ENCODE measurements at regions not wholly inside any gene's neighbourhood (a gene's known extent, or its start where the extent isn't known, plus 50 kb on each side); places are given as distances from the start of the nearest gene placed in this dataset.
A peak's percentile ranks its signal among the peaks of the same experiment; 100 is the strongest.

DNA sequence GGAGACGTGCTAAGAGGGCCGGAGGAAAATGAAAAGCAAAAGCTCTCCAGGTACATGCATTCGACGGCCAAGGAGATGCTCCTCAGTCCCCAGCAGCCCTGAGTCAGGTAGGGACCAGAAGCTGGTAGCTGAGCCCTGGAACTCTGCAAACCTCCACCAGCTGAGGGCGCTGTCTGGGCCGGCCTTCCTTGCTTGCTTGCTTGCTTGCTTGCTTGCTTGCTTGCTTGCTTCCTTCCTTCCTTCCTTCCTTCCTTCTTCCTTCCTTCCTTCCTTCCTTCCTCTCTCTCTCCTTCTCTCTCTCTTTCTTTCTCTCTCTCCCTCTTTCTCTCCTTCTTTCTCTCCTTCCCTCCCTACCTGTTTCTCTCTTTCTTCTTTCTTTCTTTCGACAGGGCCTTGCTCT, 94.6 kb upstream of the RASGRF1 start:
- DNase-seq, result peak; percentile 44

DNA sequence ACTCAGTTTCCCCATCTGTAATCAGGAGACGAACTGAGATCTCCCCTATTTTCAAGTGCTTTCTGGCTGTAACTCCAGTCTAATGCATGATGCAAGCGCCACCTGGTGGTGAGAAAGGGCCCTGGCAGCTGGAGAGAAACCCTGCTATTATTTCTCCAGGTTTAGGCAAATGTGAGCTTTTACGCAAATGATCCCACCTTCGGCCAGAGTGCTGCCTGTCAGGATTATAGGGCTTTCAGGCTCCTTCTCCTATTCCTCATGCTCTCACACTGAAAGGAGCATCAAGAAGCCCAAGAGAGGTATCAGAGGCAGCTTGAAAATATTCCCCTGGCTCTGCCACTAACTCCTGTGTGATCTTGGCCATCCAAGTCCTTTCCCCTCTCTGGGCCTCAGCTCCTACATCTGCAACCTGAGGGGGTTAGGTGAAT, 93.9 kb upstream of the RASGRF1 start:
- peak; percentile 66 for DNase-seq

DNA sequence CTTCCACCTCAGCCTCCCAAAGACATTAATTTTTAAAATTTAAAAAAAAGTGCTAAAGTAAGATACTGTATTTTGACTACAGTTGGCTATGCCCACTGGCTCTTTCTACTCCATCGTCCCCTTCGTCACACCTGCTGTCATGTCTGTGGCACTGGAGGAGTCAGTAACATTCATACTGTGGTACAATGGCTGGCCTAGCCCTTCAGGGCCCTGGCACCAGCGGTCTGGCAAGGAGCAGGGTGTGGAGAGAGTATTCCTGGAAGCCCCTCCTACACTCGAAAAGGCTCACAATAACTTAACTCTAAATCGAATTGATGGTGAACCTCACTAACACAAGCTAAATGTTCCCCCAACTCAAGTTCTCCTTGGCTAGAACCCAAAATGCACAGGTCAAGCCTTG, 89.7 kb upstream of the RASGRF1 start:
- DNase-seq, result no peak

DNA sequence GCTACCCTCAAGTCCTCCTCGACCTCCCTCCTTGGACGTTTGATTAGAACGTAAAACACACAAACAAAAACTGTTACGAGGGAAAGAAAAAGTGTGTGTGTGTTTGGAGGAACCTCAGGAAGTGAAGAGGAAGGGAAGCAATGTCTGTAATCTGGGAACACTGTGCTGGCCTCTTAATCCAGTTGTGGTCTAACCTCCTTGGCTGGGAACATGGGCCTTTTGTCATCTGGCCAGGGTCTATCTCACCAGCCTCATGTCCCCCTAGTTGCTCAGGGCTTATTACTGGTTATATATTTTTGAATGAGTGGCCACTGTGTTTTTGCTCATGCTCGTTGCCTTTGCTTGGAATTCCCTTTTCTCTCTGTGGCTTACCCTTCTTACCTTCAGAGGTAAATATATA, 89.0 kb upstream of the RASGRF1 start:
- DNase-seq, result no peak

DNA sequence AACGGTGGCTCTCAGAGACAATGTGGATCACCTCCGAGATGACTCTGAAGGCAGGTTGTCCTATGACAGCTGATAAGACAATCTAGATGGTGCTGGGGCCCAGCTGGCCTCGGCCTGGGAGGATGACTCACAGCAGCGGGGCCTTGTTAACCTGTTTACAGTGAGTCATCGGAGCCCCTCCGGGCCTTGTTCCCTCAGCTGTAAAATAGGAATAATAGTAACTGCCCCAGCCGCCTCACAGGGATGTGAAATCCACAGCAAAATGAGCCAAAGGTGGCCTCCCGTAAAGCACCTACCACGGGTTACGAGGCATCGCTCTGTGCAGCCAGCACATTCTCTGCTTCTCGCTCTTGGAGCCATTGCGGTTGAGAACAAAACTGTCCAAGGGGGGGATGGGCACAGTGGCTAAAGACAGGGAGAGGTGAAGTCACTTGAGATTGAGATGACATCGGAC, 88.6 kb upstream of the RASGRF1 start:
- no peak for DNase-seq

DNA sequence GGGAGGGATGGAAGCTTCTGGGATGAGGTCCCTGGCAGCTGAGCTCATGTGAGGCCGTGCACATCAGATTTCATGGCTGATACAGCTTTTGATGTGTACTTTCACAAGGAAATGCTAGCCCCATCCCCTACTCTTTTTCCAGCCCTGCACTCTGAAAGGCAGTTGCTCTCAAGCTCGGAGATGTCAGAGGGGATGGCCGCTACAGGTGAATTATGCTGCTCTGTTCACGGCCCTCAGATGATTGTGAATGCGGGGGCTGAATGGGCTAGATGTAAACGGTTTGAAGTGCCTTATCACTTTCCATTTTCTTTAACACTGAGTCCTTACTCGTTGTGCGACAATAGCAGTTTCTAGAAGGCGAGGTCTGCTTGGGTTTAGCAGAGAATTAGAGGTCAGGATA, 88.0 kb upstream of the RASGRF1 start:
- DNase-seq, result no peak

DNA sequence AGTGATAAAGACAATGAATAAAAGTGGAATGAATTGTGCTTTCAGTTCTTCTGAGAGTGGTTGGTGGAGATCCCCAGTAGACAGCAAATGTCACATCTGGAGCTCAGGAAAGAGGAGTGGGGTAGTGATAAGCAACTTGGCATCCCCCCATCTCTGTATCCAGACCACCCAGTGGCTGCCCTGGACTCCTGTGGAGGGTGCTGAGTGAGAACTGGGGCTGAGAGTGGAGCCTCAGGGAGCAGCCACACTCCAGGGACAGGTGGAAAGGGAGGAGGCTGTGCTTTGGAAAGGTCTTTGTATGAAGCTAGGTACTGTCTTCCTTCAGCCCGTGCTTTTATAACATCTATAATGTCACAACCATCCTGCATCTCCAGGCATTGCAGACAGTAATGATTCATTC, 85.6 kb upstream of the RASGRF1 start:
- DNase-seq, result no peak

DNA sequence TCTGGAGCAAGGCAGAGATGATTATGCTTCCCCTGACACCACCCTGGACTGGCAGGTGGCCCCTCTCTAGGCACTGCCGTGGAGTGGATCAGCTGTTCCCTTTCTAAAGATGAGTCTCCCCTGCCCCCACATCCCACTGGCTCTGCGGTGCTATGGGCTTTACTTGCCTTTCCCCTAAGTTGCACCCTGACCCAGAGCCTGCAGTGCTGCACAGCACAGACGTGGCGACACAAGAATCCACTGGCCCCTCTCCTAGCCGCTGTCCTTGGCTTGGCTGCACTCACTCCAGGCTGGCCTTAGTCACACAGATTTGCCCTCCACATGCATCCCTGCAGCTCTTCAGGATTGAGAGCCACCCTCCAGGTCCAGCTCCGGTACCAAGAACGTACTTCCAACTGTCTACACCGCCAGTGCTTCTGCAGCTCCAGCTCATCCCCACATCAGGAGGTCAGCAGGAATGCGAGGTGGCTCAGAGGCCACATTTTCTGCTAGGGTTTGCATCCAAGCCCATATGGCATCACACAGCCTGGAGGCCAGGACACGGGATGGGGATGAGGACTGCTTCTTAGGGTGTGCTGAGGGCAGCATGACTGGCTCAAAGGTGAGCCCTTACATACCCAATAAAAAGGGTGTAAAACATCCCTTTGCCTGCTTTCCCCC, 82.4 kb upstream of the RASGRF1 start:
- no peak for DNase-seq

DNA sequence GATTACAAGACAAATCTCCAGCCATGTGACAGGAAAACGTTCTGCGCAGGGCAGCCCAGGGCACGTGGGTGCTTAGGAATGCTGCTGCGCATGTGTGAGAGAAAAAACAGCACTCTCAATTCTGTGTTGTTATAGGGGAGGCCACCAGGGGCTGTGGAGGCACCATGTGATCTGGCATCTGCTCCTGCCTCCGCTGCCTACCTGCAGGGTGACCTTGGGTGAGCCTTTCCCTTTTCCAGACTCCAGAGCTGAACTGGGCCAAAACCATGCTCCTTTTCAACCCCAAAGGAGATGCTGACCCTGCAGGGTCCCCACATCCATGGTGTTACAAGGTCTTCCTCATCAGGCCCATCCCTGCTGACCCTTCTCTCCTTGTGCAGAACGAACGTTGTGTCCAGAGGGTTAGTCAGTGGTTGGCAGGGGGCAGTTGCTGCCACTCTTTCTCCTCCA, 81.5 kb upstream of the RASGRF1 start:
- DNase-seq, result no peak

DNA sequence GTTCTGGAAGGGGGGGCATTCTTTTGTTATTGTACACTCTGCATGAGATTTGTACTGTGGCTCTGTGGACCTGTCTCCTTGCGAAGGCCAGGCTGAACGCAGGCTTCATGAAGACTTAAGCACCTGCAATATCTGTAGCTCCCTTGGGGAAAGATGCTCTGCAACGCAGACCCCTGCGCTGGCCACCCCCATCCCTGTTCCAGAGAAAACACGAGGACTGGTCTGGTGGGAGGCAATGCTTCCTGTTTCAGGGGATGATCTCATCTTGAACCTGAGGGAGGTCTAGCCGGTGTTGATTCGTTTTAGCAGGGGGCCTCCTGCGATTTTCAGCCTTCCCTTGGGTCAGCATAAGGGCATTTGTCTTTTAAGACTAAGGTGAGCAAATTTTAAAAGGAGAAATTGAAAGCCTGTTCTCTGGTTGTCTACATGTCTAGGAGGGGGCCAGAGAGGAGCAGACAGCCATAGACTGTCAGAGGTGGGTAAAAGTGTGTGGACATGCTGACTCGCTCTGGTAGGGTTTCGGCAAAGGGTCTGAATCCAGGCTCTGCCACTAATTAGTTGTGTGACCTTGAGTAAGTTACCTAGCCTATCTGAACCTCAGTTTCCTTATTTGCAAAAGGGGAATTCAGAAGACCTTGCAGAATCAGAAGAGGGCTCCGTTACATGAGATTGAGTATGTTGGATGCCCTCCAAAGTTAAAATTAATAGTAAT, 80.9 kb upstream of the RASGRF1 start:
- no peak for DNase-seq

DNA sequence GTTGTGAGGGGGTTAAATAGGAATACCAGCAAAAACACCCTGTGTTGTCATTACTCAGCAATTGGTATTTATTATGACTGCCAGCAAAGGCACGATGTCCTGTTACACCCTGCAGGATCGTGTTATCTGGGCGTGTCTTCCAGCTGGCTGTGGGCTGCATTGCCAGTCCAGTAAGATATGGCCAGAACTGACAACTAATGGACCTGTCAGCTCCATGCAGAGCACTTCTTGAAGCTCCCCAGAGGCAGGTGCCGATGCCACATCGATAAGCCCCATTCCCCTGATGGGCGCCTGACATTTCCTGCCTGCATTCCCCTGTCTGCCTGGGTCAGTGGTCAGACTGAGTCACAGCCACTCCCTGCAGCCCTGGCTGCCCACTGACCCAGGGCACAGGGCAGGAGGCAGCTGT, 79.7 kb upstream of the RASGRF1 start:
- no peak for DNase-seq

DNA sequence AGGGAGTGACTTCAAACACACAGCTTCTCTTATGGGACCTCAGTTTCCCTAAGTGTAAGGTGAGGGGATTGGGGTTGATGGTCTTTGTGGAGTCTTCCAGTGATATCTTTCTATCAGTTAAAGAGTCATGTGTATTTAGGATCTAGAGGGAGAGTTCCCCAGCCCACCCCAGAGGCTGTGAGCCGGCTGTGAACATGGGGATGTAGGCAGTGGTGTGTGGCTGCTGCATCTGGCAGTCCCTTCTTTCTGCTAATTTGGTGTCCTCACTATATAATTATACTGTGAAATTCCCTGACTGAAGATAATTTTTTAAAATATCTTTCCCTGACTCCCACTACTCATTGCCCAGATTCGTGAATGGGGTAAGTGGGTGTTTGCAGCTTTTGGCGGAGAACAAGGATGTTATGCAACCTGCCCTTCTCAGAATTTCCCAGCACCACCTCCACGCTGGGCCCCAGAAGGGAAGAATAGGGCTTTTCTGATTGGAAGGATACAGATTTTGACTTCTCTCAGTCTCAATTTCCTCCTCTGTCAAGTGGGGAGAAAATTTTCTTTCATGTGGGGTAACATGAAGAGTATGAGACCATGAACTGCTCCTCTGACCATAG, 79.0 kb upstream of the RASGRF1 start:
- no peak for DNase-seq

DNA sequence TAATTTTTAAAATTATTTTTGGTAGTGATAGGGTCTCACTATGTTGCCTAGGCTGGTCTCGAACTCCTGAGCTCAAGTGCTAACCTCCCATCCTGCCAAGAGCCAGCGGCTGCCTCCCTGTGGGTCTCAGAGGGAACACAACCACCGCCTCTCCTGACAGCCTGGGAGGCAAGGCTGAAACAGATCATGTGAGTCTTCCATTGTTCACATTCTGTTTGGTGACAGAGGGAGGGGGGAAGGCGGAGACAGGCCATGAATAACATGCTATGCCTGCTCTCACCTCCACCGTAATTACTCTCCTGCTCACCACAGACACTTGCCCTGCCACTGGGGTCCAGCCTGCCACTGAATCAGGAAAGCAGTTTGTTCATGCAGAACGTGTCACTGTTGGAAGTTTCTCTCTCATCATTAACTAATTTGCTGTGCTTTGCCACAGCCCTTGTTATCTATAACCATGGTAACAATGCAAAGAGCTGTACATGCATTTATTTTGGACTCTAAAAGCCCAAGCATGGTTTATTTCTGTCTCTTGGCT, 78.4 kb upstream of the RASGRF1 start:
- no peak for DNase-seq

DNA sequence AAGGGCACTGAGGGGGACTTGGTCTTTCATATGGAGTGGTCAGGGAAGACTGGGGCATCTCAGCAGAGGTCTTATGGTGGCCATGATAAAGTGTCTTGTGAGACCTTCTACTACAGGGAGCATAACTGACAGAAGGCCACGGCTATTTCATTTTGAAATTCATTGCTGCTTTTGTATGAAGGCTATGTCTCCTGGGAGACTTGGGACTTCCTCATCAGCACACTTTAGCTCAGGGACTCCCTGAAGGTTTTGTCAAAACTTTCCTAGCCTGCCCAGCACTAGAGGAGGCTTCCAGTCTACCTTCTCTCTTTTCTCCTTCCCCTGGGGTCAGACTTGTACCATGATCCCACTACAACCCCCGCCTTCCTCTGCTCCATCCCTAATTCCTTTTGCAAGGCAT, 77.2 kb upstream of the RASGRF1 start:
- no peak for DNase-seq

DNA sequence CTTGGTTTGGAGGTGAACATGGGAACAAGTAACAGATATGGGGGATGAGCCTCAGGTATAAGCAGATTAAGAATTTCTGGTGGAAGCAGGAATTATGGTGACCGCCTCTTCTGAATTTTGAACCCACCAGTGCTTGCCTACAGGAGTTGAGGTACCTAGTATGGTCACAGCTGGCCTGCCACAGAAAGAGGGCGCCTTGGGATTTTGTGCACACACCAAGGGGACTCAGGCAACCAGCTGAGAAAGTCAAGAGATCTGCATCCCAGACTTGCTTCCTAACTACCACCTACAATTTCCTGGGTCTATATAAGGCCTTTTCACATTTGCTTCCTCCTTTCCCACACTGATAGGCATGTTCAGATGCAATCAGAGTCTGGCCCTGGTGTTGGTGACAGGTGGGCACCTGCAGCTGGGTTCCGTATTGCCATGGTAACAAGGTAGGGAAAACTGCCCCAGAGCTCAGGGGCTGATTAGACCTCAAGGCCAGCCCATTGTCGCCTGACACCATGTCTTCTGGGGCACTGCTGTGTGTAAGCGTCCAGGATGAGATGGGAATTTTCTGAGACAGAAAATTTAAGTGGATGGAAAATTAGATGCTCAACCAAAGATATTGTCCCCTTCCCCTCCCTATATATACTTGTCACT, 75.9 kb upstream of the RASGRF1 start:
- no peak for DNase-seq

DNA sequence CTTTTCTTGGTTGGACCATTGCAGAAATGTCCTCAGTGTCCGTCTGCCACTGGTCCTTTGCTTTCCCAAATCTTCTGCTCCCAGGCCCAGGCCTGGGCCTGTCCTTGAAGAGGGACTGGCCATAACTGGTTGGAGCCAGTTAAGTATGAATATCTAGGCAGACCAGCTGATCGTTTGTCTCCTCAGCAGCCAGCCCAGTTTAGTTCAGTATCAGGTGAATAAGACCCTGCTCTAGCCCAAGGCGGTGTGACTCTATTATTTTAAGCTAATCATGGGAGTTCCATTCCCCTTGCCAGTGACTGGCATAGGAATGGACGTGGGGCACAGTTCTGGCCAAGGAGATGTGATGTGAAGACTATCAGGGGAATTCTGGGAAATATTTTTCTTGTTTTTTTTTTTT, 73.9 kb upstream of the RASGRF1 start:
- DNase-seq, result no peak

DNA sequence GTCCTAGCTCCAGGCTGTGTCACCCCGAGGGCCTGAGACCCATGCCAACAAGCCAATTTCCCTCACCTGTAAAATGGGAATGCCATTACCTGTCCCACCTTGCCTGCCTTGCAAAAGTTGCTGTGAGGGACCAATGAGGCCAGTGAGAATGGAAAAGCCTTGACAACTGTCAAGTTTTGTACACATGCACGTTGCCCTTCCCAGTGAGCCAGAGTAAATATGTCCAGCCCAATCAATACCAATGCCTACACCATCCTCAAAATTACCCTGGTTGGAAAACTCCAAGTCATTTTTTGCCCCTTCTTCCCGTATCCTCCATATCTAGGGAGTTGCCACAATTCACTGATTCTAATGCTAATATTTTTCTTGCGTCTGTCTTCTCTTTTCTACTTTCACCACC, 73.5 kb upstream of the RASGRF1 start:
- DNase-seq, result no peak

DNA sequence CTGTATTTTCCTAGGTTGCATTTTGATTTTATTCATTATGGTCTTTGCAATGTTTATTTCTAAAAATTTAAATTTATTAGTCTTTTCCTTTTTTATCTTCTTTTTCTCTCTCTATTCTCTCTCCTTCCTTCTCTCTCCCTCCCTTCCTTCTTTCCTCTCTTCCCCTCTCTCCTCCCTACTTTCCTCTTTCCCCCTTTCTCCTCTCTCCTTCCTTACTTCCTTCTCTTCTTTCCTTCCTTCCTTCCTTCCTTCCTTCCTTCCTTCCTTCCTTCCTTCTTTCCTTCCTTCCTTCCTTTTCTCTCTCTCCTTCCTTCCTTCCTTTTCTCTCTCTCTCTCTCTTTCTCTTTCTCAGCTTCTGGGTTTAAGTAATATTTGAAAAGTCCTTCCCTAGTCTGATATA, 72.8 kb upstream of the RASGRF1 start:
- DNase-seq, result no peak

DNA sequence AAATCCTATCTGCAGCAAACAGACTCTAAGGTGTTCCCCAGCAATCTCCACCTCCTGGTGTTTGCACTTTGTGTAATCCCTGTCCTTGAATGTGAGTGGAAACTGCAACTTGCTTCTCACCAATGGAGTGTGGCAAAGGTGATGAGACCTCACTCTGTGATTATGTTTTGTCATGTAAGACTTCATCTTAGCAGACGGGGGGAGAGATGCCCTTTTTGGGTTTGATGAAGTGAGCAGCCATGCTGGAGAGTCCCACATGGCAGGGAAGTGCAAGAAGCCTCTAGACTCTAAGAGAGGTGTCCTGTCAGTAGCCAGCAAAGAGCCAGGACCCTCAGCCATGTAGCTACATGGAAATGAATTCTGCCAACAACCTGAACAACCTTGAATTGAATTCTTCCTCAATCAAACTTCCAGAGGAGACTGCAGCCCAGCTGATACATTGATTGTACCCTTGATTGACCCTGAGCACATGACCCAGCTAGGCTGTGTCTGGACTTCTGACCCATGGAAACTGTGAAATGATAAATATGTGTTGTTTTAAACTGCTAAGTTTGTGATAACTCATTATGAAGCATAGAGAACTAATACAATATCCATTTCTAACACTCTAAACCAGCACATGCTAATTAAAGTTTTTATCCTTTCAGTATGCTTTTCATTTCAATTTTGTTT, 71.4 kb upstream of the RASGRF1 start:
- DNase-seq, result no peak

DNA sequence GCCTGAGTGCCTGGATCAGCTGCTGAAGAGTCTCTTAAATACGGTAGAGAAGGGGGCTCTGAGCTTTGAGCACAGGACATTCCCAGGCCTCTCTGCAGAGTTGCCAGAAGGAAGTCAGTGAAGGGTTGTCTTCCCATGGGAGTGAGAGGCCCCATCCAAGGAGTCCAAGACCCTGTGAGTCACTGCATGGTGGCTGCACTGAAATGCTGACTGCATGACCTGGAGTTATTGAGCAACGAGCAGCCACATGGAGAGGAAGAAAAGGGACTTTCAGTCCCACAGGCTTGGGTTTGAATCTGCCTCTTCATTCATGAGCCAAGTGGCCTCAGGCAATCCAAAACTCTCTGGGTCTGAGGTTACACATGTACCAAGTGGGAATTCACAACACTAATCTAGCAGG, 69.6 kb upstream of the RASGRF1 start:
- no peak for DNase-seq

DNA sequence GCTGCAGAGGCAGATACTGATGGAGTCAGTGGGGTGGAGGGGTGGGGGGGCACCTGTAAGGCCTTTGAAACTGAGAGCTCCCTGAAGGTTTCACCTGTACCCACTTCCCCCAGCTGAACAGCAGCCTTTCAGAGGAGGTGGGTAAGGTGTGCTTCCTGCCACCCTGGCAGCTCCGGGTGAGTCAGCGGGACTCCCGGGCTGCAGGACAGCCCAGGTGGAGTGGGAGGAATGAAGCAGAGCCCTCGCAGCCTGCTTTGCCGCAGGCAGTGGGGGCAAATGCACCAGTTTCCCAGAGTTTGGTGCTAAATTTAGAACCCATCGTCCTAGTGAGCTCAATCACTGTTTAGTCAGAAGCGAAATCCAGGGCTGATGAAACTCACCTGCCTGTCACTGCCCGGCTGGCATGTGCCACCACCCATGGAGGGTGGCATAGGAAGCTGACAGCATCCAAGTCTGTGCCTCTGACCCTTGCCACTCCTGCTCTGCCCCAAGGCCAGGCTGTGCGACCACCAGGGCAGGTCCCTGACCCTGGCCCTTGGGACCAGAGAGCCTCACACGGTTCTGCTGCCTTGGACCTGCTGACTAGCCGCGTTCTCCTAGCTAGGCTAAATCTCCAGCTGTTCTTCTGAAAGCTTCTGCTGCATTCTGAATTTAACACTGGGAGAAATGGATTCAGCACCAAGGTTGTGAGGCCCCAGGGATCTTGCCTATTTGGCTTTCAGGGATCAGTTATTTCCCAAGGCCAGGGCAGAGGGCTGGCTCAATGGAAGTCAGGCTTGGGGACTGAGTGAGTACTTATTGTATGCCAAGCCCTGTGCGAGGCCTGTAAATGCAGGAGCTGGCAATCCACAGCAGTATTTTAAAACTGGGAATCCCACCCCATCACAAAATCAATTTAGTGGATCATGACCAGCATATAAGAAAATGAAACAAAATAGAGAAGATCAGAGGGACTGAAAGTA, 67.3 kb upstream of the RASGRF1 start:
- DNase-seq, result no peak

Data from stimulated activated CD4-positive, alpha-beta T cell treated with anti-CD3 and anti-CD28 coated beads, Interleukin-1b, Interleukin-23, amount 100 ng/mL, for 48 hours (primary cell).